Prostate gland (tissue), 2 donors: ENCODE measurements at regions not wholly inside any gene's neighbourhood (a gene's known extent, or its start where the extent isn't known, plus 50 kb on each side); places are given as distances from the start of the nearest gene placed in this dataset.

Experiments used
- DNase-seq: peaks from one replicate; pipeline ENCODE4 v3.0.0-alpha.2; 2019; ENCODE audit warnings: low spot score
- H3K27ac ChIP-seq, 2 donors: fragments of 200-600 bp; sonication (generic); 2 replicates each; pipeline ENCODE4 v1.5.1; 2017 to 2019
- H3K27me3 ChIP-seq: fragments of 200-600 bp; sonication (generic); replicated peaks from 2 replicates; pipeline ENCODE4 v1.5.1; 2019; ENCODE audit not compliant: insufficient read depth
- H3K36me3 ChIP-seq, 2 donors: fragments of 200-600 bp; sonication (generic); 1 replicate in 1 of 2; 2 replicates in 1 of 2; pipeline versions ENCODE4 v1.5.1 to v1.8.1; 2017 to 2019
- H3K4me1 ChIP-seq: fragments of 200-600 bp; sonication (generic); replicated peaks from 2 replicates; pipeline ENCODE4 v1.5.1; 2019
- H3K4me3 ChIP-seq, 2 donors: fragments of 200-600 bp; sonication (generic); 2 replicates each; pipeline ENCODE4 v1.5.1; 2017 to 2019
- H3K9me3 ChIP-seq: fragments of 200-600 bp; sonication (generic); 2 replicates; pipeline ENCODE4 v1.5.1; 2017
- CTCF ChIP-seq, 4 experiments: fragments of 200-600 bp in 2 of 4; fragments of 450-650 bp in 2 of 4; sonication (generic) in 2 of 4; IDR thresholded peaks; 1 replicate in 3 of 4; 2 replicates in 1 of 4; pipeline ENCODE4 v1.5.1; 2016 to 2019; ENCODE audit warnings: antibody characterized with exemption in 4 of 4, mild to moderate bottlenecking in 2 of 4, moderate library complexity in 2 of 4
- POLR2A ChIP-seq: fragments of 450-650 bp; IDR thresholded peaks from one replicate; pipeline ENCODE4 v1.6.1; 2016; ENCODE audit warnings: antibody characterized with exemption, mild to moderate bottlenecking
- POLR2AphosphoS5 ChIP-seq: sonication (generic); formaldehyde crosslinking; IDR thresholded peaks from one replicate; pipeline ENCODE4 v1.6.1; 2017; ENCODE audit warnings: antibody characterized with exemption
- WGBS: methylation state at CpG from one replicate; pipeline ENCODE4 v1.1.5; 2018; 5-methylcytosine and 5-hydroxymethylcytosine counted together
- intact Hi-C: fragments of 100-400 bp; cut with DNase I; formaldehyde crosslinking; loops from one replicate; pipeline ENCODE4 v1.14.2; 2022

DNA sequence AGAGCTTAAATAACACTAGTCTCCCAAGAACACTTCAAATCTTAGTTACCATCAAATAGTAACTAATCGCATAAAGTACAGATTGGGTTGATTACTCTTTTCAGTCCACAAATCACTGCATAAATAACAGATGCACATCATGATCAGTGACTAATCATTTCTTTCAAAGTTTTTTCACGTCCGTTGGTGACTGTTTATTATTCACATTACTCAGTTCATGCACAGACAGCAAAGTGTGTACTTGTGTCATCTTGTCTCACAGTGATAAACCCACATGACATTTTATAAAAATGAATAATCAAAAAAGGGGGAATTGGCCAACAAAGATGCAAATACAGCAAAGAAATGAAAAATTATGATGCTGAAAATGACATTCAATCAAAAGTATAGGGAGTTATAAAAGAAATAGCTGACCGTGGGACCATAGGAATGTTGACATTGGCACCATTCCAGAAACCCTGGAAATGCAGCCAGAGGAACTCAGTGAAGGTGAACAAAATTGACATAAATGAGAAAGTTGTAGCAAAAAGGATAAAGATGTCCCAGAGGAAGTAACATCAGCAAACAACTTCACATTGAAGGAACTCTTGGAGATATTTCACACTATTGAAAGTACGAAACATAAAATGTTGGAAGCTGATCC, 161.5 kb downstream of the SOX3 start:
- Histone ChIP-seq H3K9me3 (no peaks in the 10 kb centered on the region), H3K36me3 (no peaks in the 10 kb centered on the region), H3K4me3 (no peak overlapping the region), H3K4me1 (no peaks in the 10 kb centered on the region), H3K27ac (no peak overlapping the region), H3K27me3 (no peaks in the 10 kb centered on the region)
- no peak for TF ChIP-seq CTCF (IDR thresholded peaks at IDR 0.05)
- no peak for TF ChIP-seq POLR2A
- no peak for TF ChIP-seq POLR2AphosphoS5
- intact Hi-C loops, result no loop called here
- no peak for DNase-seq
- 25% methylated on average over 5 of the region's 5 CpGs for WGBS

- TF ChIP-seq POLR2A (no peak), POLR2AphosphoS5 (no peak), CTCF (IDR thresholded peaks at IDR 0.05) (no peak)
- WGBS, result 31% methylated on average over 1 of the region's 1 CpG
- no peak overlapping the region for H3K27ac ChIP-seq
- no peaks in the 10 kb centered on the region for H3K27me3 ChIP-seq
- intact Hi-C loops, result no loop called here
- H3K4me1 ChIP-seq, result no peaks in the 10 kb centered on the region
- DNase-seq, result no peak
- H3K9me3 ChIP-seq, result no peaks in the 10 kb centered on the region
- H3K4me3 ChIP-seq, result no peak overlapping the region
- H3K36me3 ChIP-seq, result no peaks in the 10 kb centered on the region
Observed at GRCh38 chrX:140342410-140342809, 162.5 kb downstream of the SOX3 start.

- 95% methylated on average over 1 of the region's 1 CpG for WGBS
Observed at GRCh38 chrX:140337263-140337662, 167.6 kb downstream of the SOX3 start.

GRCh38 chrX:140318296-140318695, 186.6 kb downstream of the SOX3 start:
- TF ChIP-seq CTCF (IDR thresholded peaks at IDR 0.05) (no peak), POLR2AphosphoS5 (no peak), POLR2A (no peak)
- H3K27me3 ChIP-seq, result no peaks in the 10 kb centered on the region
- no peaks in the 10 kb centered on the region for H3K36me3 ChIP-seq
- no peak overlapping the region for H3K27ac ChIP-seq
- intact Hi-C loops, result no loop called here
- no peaks in the 10 kb centered on the region for H3K9me3 ChIP-seq
- no peak overlapping the region for H3K4me3 ChIP-seq
- no peak for DNase-seq
- WGBS, result 80% methylated on average over 4 of the region's 4 CpGs
- H3K4me1 ChIP-seq, result no peaks in the 10 kb centered on the region

More at GRCh38 chrX:140337263-140337662, 167.6 kb downstream of the SOX3 start:
- no peaks in the 10 kb centered on the region for H3K9me3 ChIP-seq
- no peak for DNase-seq
- no peaks in the 10 kb centered on the region for H3K27me3 ChIP-seq
- H3K4me3 ChIP-seq, result no peak overlapping the region
- H3K4me1 ChIP-seq, result no peaks in the 10 kb centered on the region
- intact Hi-C loops, result no loop called here
- no peak for TF ChIP-seq POLR2AphosphoS5
- no peak for TF ChIP-seq POLR2A
- no peak for TF ChIP-seq CTCF (IDR thresholded peaks at IDR 0.05)
- H3K27ac ChIP-seq, result no peak overlapping the region
- H3K36me3 ChIP-seq, result no peaks in the 10 kb centered on the region

GRCh38 chrX:140317462-140317861, 187.4 kb downstream of the SOX3 start:
- Histone ChIP-seq H3K9me3 (no peaks in the 10 kb centered on the region), H3K4me1 (no peaks in the 10 kb centered on the region), H3K4me3 (no peak overlapping the region), H3K36me3 (no peaks in the 10 kb centered on the region), H3K27ac (no peak overlapping the region), H3K27me3 (no peaks in the 10 kb centered on the region)
- DNase-seq, result no peak
- intact Hi-C loops, result no loop called here
- TF ChIP-seq POLR2A (no peak), CTCF (IDR thresholded peaks at IDR 0.05) (no peak), POLR2AphosphoS5 (no peak)
- 67% methylated on average over 2 of the region's 2 CpGs for WGBS
